Nephron progenitor cell (in vitro differentiated cells): ENCODE measurements at regions not wholly inside any gene's neighbourhood (a gene's known extent, or its start where the extent isn't known, plus 50 kb on each side); places are given as distances from the start of the nearest gene placed in this dataset.
"Not testable (repeated sequence)": the region's sequence is repeated elsewhere in the genome, so short reads cannot be mapped to it uniquely, and the experiment has no call there.

Source experiments
- DNase-seq: peaks from one replicate; pipeline ENCODE4 v3.0.0; 2021
- H3K27ac Mint-ChIP-seq: 2 replicates; pipeline ENCODE4 v1.8.0; 2021; ENCODE audit warnings: mild to moderate bottlenecking, moderate library complexity, mixed read lengths
- H3K27me3 Mint-ChIP-seq: 2 replicates; pipeline ENCODE4 v1.8.0; 2021; ENCODE audit warnings: mild to moderate bottlenecking, low read depth, mixed read lengths; ENCODE audit not compliant: poor library complexity
- H3K36me3 Mint-ChIP-seq: 2 replicates; pipeline ENCODE4 v1.8.0; 2021; ENCODE audit warnings: low read depth, mixed read lengths
- H3K4me1 Mint-ChIP-seq: 2 replicates; pipeline ENCODE4 v1.8.0; 2021; ENCODE audit warnings: mixed read lengths
- H3K4me3 Mint-ChIP-seq: 2 replicates; pipeline ENCODE4 v1.8.0; 2021; ENCODE audit warnings: mild to moderate bottlenecking, moderate library complexity, mixed read lengths
- H3K9me3 Mint-ChIP-seq: 2 replicates; pipeline ENCODE4 v1.8.0; 2021; ENCODE audit warnings: mild to moderate bottlenecking, moderate library complexity, mixed read lengths
- CTCF ChIP-seq: fragments of 200-600 bp; sonication (generic); IDR thresholded peaks from 2 replicates; pipeline ENCODE4 v1.5.0; 2021; ENCODE audit warnings: antibody characterized with exemption

GRCh38 chr3:75422101-75422945 is 241.8 kb upstream of the FRG2C start:
- H3K27me3 Mint-ChIP-seq, H3K4me3 Mint-ChIP-seq, H3K9me3 Mint-ChIP-seq: not testable (repeated sequence)
- Mint-ChIP-seq H3K27ac (peak overlapping the region; percentile 41), H3K4me1 (peaks cover 28% of the 10 kb centered on the region), H3K36me3 (peaks cover 14% of the 10 kb centered on the region)
- peak; percentile 62 for TF ChIP-seq CTCF
- DNase-seq = peak; percentile 65

- not testable (repeated sequence) for DNase-seq, H3K27ac Mint-ChIP-seq, H3K27me3 Mint-ChIP-seq, H3K9me3 Mint-ChIP-seq, H3K4me3 Mint-ChIP-seq
- Mint-ChIP-seq H3K4me1 (peaks cover 33% of the 10 kb centered on the region), H3K36me3 (peaks cover 20% of the 10 kb centered on the region)
These were observed 238.7 kb upstream of the FRG2C start for GRCh38 chr3:75425379-75425778.

GRCh38 chr3:75427486-75427885 is 236.6 kb upstream of the FRG2C start:
- H3K9me3 Mint-ChIP-seq, H3K27me3 Mint-ChIP-seq, H3K27ac Mint-ChIP-seq, DNase-seq, H3K4me3 Mint-ChIP-seq: not testable (repeated sequence)
- peaks cover 38% of the 10 kb centered on the region for H3K4me1 Mint-ChIP-seq
- peaks cover 41% of the 10 kb centered on the region for H3K36me3 Mint-ChIP-seq

- H3K27me3 Mint-ChIP-seq, H3K4me3 Mint-ChIP-seq, H3K27ac Mint-ChIP-seq, DNase-seq, H3K9me3 Mint-ChIP-seq: not testable (repeated sequence)
- peaks cover 39% of the 10 kb centered on the region for H3K36me3 Mint-ChIP-seq
- peaks cover 42% of the 10 kb centered on the region for H3K4me1 Mint-ChIP-seq
These were observed 236.2 kb upstream of the FRG2C start for GRCh38 chr3:75427906-75428305.

- H3K9me3 Mint-ChIP-seq, H3K4me3 Mint-ChIP-seq, H3K27me3 Mint-ChIP-seq: not testable (repeated sequence)
- Mint-ChIP-seq H3K4me1 (peaks cover 57% of the 10 kb centered on the region), H3K27ac (peak overlapping the region; percentile 47), H3K36me3 (peaks cover 32% of the 10 kb centered on the region)
- DNase-seq = peak; percentile 76
- TF ChIP-seq CTCF = peak; percentile 72
These were observed 234.4 kb upstream of the FRG2C start for GRCh38 chr3:75429561-75430220.

GRCh38 chr3:75430406-75430805 is 233.7 kb upstream of the FRG2C start:
- not testable (repeated sequence) for DNase-seq, H3K4me3 Mint-ChIP-seq, H3K9me3 Mint-ChIP-seq, H3K27me3 Mint-ChIP-seq
- peak overlapping the region; percentile 47 for H3K27ac Mint-ChIP-seq
- H3K36me3 Mint-ChIP-seq = peaks cover 29% of the 10 kb centered on the region
- H3K4me1 Mint-ChIP-seq = peaks cover 57% of the 10 kb centered on the region

GRCh38 chr3:75431120-75431519 is 233.0 kb upstream of the FRG2C start:
- H3K4me3 Mint-ChIP-seq, H3K27me3 Mint-ChIP-seq, H3K9me3 Mint-ChIP-seq, DNase-seq: not testable (repeated sequence)
- Mint-ChIP-seq H3K4me1 (peaks cover 59% of the 10 kb centered on the region), H3K36me3 (peaks cover 29% of the 10 kb centered on the region), H3K27ac (peak overlapping the region; percentile 36)

- peaks cover 65% of the 10 kb centered on the region for H3K4me1 Mint-ChIP-seq
- H3K36me3 Mint-ChIP-seq = peaks cover 29% of the 10 kb centered on the region
- H3K27me3 Mint-ChIP-seq, H3K9me3 Mint-ChIP-seq, DNase-seq: not testable (repeated sequence)
- H3K4me3 Mint-ChIP-seq = peak overlapping the region; percentile 94
- H3K27ac Mint-ChIP-seq = peak overlapping the region; percentile 97
These were observed 231.7 kb upstream of the FRG2C start for GRCh38 chr3:75432466-75432865.

- not testable (repeated sequence) for H3K9me3 Mint-ChIP-seq, H3K27me3 Mint-ChIP-seq
- Mint-ChIP-seq H3K27ac (peak overlapping the region; percentile 97), H3K4me3 (peak overlapping the region; percentile 94), H3K4me1 (peaks cover 65% of the 10 kb centered on the region), H3K36me3 (peaks cover 29% of the 10 kb centered on the region)
- peak; percentile 63 for DNase-seq
These were observed 231.2 kb upstream of the FRG2C start for GRCh38 chr3:75432885-75433284.

GRCh38 chr3:75433295-75433694 is 230.8 kb upstream of the FRG2C start:
- Mint-ChIP-seq H3K4me1 (peaks cover 65% of the 10 kb centered on the region), H3K27ac (peak overlapping the region; percentile 97), H3K4me3 (peak overlapping the region; percentile 94), H3K36me3 (peaks cover 29% of the 10 kb centered on the region)
- H3K27me3 Mint-ChIP-seq, H3K9me3 Mint-ChIP-seq, DNase-seq: not testable (repeated sequence)

GRCh38 chr3:75434276-75434912 is 229.7 kb upstream of the FRG2C start:
- H3K9me3 Mint-ChIP-seq, H3K27me3 Mint-ChIP-seq: not testable (repeated sequence)
- Mint-ChIP-seq H3K36me3 (peaks cover 23% of the 10 kb centered on the region), H3K27ac (peak overlapping the region; percentile 97), H3K4me3 (peak overlapping the region; percentile 94), H3K4me1 (peaks cover 62% of the 10 kb centered on the region)
- DNase-seq = peak; percentile 33
